Cardiac muscle cell (in vitro differentiated cells and primary cell): ENCODE measurements at regions not wholly inside any gene's neighbourhood (a gene's known extent, or its start where the extent isn't known, plus 50 kb on each side); places are given as distances from the start of the nearest gene placed in this dataset.

ENCODE experiments used
- DNase-seq, 2 donors: peaks; one replicate each; pipeline versions ENCODE4 v3.0.0 to v3.0.0-alpha.2; 2010 to 2017; ENCODE audit warnings: low read depth in 1 of 2, low spot score in 1 of 2
- H3K27ac ChIP-seq: fragments of 200-600 bp; sonication (generic); 2 replicates; pipeline ENCODE4 v1.5.1; 2016
- H3K27me3 ChIP-seq: fragments of 200-600 bp; sonication (generic); 2 replicates; pipeline ENCODE4 v1.6.0; 2016; ENCODE audit warnings: control low read depth
- H3K36me3 ChIP-seq: fragments of 200-600 bp; sonication (generic); 2 replicates; pipeline ENCODE4 v1.5.1; 2016; ENCODE audit warnings: control low read depth
- H3K4me1 ChIP-seq: fragments of 200-600 bp; sonication (generic); 2 replicates; pipeline ENCODE4 v1.8.1; 2017; ENCODE audit warnings: low read depth, mild to moderate bottlenecking, mixed run types
- H3K4me3 ChIP-seq: fragments of 200-600 bp; sonication (generic); 2 replicates; pipeline ENCODE4 v1.5.1; 2016; ENCODE audit warnings: mild to moderate bottlenecking
- H3K9me3 ChIP-seq: fragments of 200-600 bp; sonication (generic); 2 replicates; pipeline ENCODE4 v1.5.1; 2017; ENCODE audit warnings: low read depth, mild to moderate bottlenecking, control low read depth
- CTCF ChIP-seq: IDR thresholded peaks from 2 replicates; pipeline ENCODE4 v1.5.1; 2012; ENCODE audit warnings: low read depth, mild to moderate bottlenecking, low read length

GRCh38 chr1:221488550-221488949, 253.3 kb downstream of the DUSP10 start:
- Histone ChIP-seq H3K27ac (no peak overlapping the region), H3K9me3 (no peaks in the 10 kb centered on the region), H3K36me3 (no peaks in the 10 kb centered on the region), H3K4me1 (no peaks in the 10 kb centered on the region), H3K4me3 (no peak overlapping the region), H3K27me3 (no peaks in the 10 kb centered on the region)
- no peak for TF ChIP-seq CTCF
- DNase-seq, result no peak

- H3K27ac ChIP-seq, result no peak overlapping the region
Observed at GRCh38 chr1:221494670-221495069, 247.2 kb downstream of the DUSP10 start.

GRCh38 chr1:221497046-221497445, 244.8 kb downstream of the DUSP10 start:
- no peaks in the 10 kb centered on the region for H3K4me1 ChIP-seq

More at GRCh38 chr1:221494670-221495069, 247.2 kb downstream of the DUSP10 start:
- no peak for TF ChIP-seq CTCF
- Histone ChIP-seq H3K4me1 (no peaks in the 10 kb centered on the region), H3K27me3 (no peaks in the 10 kb centered on the region), H3K9me3 (no peaks in the 10 kb centered on the region), H3K36me3 (no peaks in the 10 kb centered on the region), H3K4me3 (no peak overlapping the region)
- DNase-seq, result peak in 1 of 2 donors; percentile 53

GRCh38 chr1:221503268-221503667, 238.6 kb downstream of the DUSP10 start:
- DNase-seq, result no peak
- TF ChIP-seq CTCF, result no peak
- Histone ChIP-seq H3K27me3 (no peaks in the 10 kb centered on the region), H3K27ac (no peak overlapping the region), H3K9me3 (no peaks in the 10 kb centered on the region), H3K36me3 (no peaks in the 10 kb centered on the region), H3K4me3 (no peak overlapping the region), H3K4me1 (no peaks in the 10 kb centered on the region)

More at GRCh38 chr1:221497046-221497445, 244.8 kb downstream of the DUSP10 start:
- Histone ChIP-seq H3K36me3 (no peaks in the 10 kb centered on the region), H3K27me3 (no peaks in the 10 kb centered on the region), H3K9me3 (no peaks in the 10 kb centered on the region), H3K4me3 (no peak overlapping the region), H3K27ac (no peak overlapping the region)
- DNase-seq, result peak in 1 of 2 donors; percentile 51
- TF ChIP-seq CTCF, result no peak

- no peak overlapping the region for H3K4me3 ChIP-seq
Observed at GRCh38 chr1:221509575-221510355, 232.1 kb downstream of the DUSP10 start.

More at GRCh38 chr1:221509575-221510355, 232.1 kb downstream of the DUSP10 start:
- H3K36me3 ChIP-seq, result no peaks in the 10 kb centered on the region
- DNase-seq, result peak in 1 of 2 donors; percentile 25
- H3K9me3 ChIP-seq, result no peaks in the 10 kb centered on the region
- no peaks in the 10 kb centered on the region for H3K27me3 ChIP-seq
- peak overlapping the region; percentile 80 for H3K27ac ChIP-seq
- H3K4me1 ChIP-seq, result peaks cover 40% of the 10 kb centered on the region
- TF ChIP-seq CTCF, result no peak
